ENCODE measurements at regions not wholly inside any gene's neighbourhood (a gene's known extent, or its start where the extent isn't known, plus 50 kb on each side); places are given as distances from the start of the nearest gene placed in this dataset.

GRCh38 chr10:1809139-1809741, 71.9 kb upstream of the ADARB2 start:
- DNase-seq: no peak
- no peak for TF ChIP-seq CTCF (conservative IDR thresholded peaks at IDR 0.05)
- no peak overlapping the region; a peak in 1 of 5 replicates for H3K4me3 Mint-ChIP-seq

More at GRCh38 chr10:1809139-1809741, 71.9 kb upstream of the ADARB2 start:
- Histone ChIP-seq H2BK120ac (ENCODE audit: low read depth, low read length, poor library complexity, severe bottlenecking) (no peak overlapping the region), H3K4me2 (ENCODE audit: insufficient read depth, insufficient read length, low read length) (no peak overlapping the region), H2AK5ac (ENCODE audit: insufficient read length, low read length) (no peak overlapping the region), H2AFZ (ENCODE audit: low read length) (no peak overlapping the region), H4K5ac (ENCODE audit: insufficient read length, low read depth, low read length) (no peak overlapping the region), H3K56ac (ENCODE audit: insufficient read length, low read depth, low read length) (no peak overlapping the region), H4K91ac (ENCODE audit: insufficient read length, low read depth, low read length) (no peak overlapping the region), H2BK15ac (ENCODE audit: low read depth, low read length) (no peak overlapping the region), H3K4ac (ENCODE audit: low read depth, low read length) (no peak overlapping the region), H3K9me3 (ENCODE audit: control insufficient read depth, low read depth, low read length) (no peaks in the 10 kb centered on the region), H3K14ac (ENCODE audit: insufficient read depth, low read length) (no peak overlapping the region), H3K79me1 (ENCODE audit: insufficient read depth, low read depth, low read length, poor library complexity, severe bottlenecking) (no peaks in the 10 kb centered on the region), H2BK20ac (ENCODE audit: low read depth, low read length, poor library complexity, severe bottlenecking) (no peak overlapping the region), H3K79me2 (ENCODE audit: insufficient read depth, low read length) (no peaks in the 10 kb centered on the region), H3K4me1 (ENCODE audit: insufficient read depth, low read length) (peaks cover 4% of the 10 kb centered on the region; the same call in 1 of the 2 replicates), H3K27ac (ENCODE audit: insufficient read length, low read depth, low read length) (no peak overlapping the region), H3K23me2 (ENCODE audit: insufficient read length, low read depth, low read length, poor library complexity, severe bottlenecking) (no peaks in the 10 kb centered on the region), H4K8ac (replicated peaks; ENCODE audit: insufficient read length, low read depth, low read length) (no peak overlapping the region), H3K27me3 (ENCODE audit: insufficient read depth, low read length) (no peaks in the 10 kb centered on the region), H3K9ac (ENCODE audit: extremely low read depth, insufficient read length, low read length) (no peak overlapping the region), H3K18ac (ENCODE audit: insufficient read length, low read depth, low read length) (no peak overlapping the region), H4K20me1 (ENCODE audit: control insufficient read depth, insufficient read depth, insufficient read length) (no peaks in the 10 kb centered on the region), H2BK5ac (ENCODE audit: insufficient read length, low read length) (no peak overlapping the region), H3K23ac (ENCODE audit: insufficient read length, low read depth, low read length) (no peak overlapping the region), H3T11ph (ENCODE audit: low read length) (no peak overlapping the region), H2BK12ac (ENCODE audit: insufficient read length, low read depth, low read length) (no peak overlapping the region)
- no peak overlapping the region for H3K27ac Mint-ChIP-seq
- peaks cover 2 to 3% of the 10 kb centered on the region in 2 experiments; a peak in 1 of 5 replicates for H3K9me3 Mint-ChIP-seq
- no CpG with 5 or more reads among the region's 27 CpGs for WGBS (ENCODE audit: extremely low coverage, insufficient read length, low lambda C conversion rate)
- H3K27me3 Mint-ChIP-seq (ENCODE audit: low read depth): no peaks in the 10 kb centered on the region
- peaks cover 9 to 10% of the 10 kb centered on the region in 2 experiments; a peak in 3 of 4 replicates for H3K4me1 Mint-ChIP-seq
- H3K36me3 Mint-ChIP-seq (ENCODE audit: insufficient read depth in 1 of 3, low read depth in 3 of 3): peaks cover 0 to 3% (median 0%) of the 10 kb centered on the region in 3 experiments; a peak in 1 of 7 replicates
